ENCODE measurements at regions not wholly inside any gene's neighbourhood (a gene's known extent, or its start where the extent isn't known, plus 50 kb on each side); places are given as distances from the start of the nearest gene placed in this dataset.

DNA sequence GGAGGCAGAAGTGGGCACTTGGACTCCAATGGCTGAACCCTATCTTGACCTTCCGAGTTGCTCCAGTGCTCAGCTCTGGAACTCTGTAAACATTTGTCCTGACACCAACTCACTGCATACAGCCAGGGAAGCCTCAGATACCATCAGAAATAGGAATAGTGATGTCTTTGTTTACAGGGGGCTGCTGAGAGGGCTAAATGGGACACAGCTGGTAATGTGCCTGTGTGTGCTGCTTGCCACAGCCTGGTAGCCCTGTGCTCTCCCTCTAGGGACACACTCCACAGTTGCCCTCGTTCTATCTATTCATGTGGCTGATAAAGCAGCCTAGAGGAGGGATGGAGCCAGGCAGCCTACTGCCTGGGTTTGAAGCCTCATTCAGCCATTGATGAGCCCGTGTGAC, 559.8 kb downstream of the MIAT start:
- Histone ChIP-seq H3K4me3 (no peak overlapping the region), H3K9me3 (no peaks in the 10 kb centered on the region), H3K27me3 (no peaks in the 10 kb centered on the region), H3K4me1 (peaks cover 0 to 18% (median 0%) of the 10 kb centered on the region in 4 donors), H3K27ac (no peak overlapping the region), H3K36me3 (no peaks in the 10 kb centered on the region)
- TF ChIP-seq CTCF (IDR thresholded peaks at IDR 0.05): no peak
- no peak for TF ChIP-seq POLR2A (IDR thresholded peaks at IDR 0.05)
- no peak for DNase-seq

- Histone ChIP-seq H3K27ac (peak overlapping the region in 1 of 4 donors; percentile 31), H3K27me3 (no peaks in the 10 kb centered on the region), H3K9me3 (no peaks in the 10 kb centered on the region), H3K36me3 (no peaks in the 10 kb centered on the region), H3K4me1 (peaks cover 0 to 7% (median 0%) of the 10 kb centered on the region in 4 donors), H3K4me3 (no peak overlapping the region)
- TF ChIP-seq CTCF (IDR thresholded peaks at IDR 0.05) (no peak), POLR2A (IDR thresholded peaks at IDR 0.05) (no peak)
- DNase-seq: no peak
Measured at GRCh38 chr22:27218012-27218920, 560.9 kb downstream of the MIAT start.

- no peak for DNase-seq
- Histone ChIP-seq H3K4me1 (peaks cover 0 to 7% (median 0%) of the 10 kb centered on the region in 4 donors), H3K27ac (peak overlapping the region in 1 of 4 donors; percentile 41), H3K36me3 (no peaks in the 10 kb centered on the region), H3K9me3 (no peaks in the 10 kb centered on the region), H3K27me3 (no peaks in the 10 kb centered on the region), H3K4me3 (no peak overlapping the region)
- TF ChIP-seq CTCF (IDR thresholded peaks at IDR 0.05) (no peak), POLR2A (IDR thresholded peaks at IDR 0.05) (no peak)
Measured at GRCh38 chr22:27219036-27219435, 561.6 kb downstream of the MIAT start.

DNA sequence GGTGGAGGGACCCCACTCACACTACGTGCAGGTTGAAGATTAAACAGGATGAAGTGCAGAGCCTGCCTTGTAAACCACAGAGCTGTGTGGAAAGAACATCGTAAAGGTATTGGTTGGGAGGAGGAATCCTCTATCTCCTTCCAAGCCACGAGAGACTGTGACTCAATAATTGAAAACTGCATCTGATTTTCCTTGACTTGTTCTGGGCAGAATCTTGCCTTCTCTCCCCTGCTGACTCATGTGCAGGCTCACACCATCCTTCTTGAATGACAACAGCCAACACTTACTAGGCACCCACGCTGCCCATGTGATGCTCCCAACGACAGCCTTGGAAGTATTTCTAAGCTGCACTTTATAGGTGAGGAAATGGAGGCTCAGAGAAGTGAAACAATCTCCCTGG, 563.0 kb downstream of the MIAT start:
- DNase-seq: no peak
- no peaks in the 10 kb centered on the region for H3K27me3 ChIP-seq
- TF ChIP-seq CTCF (IDR thresholded peaks at IDR 0.05): no peak
- TF ChIP-seq POLR2A (IDR thresholded peaks at IDR 0.05): no peak
- H3K4me3 ChIP-seq: no peak overlapping the region
- H3K9me3 ChIP-seq: no peaks in the 10 kb centered on the region
- H3K27ac ChIP-seq: no peak overlapping the region
- peaks cover 0 to 7% (median 0%) of the 10 kb centered on the region in 4 donors for H3K4me1 ChIP-seq
- no peaks in the 10 kb centered on the region for H3K36me3 ChIP-seq

DNA sequence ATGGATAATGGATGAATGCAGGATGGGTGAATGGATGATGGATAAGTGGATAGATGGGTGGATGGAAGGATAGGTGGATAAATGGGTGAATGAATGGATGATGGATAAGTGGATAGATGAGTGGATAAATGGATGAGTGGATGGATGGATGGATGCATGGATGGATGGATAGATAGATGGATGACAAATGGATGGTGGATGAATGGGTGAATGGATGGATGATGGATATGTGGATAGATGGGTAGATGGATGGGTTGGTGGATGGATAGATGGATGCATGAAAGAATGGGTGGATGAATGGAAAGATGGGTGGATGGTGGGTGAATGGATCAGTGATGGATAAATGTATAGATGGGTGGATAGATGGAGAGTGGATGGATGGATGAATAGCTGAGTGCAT, 564.8 kb downstream of the MIAT start:
- no peak for DNase-seq
- no peaks in the 10 kb centered on the region for H3K36me3 ChIP-seq
- no peaks in the 10 kb centered on the region for H3K27me3 ChIP-seq
- TF ChIP-seq POLR2A (IDR thresholded peaks at IDR 0.05) (no peak), CTCF (IDR thresholded peaks at IDR 0.05) (no peak)
- no peaks in the 10 kb centered on the region for H3K9me3 ChIP-seq
- no peak overlapping the region for H3K27ac ChIP-seq
- no peak overlapping the region for H3K4me3 ChIP-seq
- peaks cover 0 to 7% (median 0%) of the 10 kb centered on the region in 4 donors for H3K4me1 ChIP-seq

Measured in Peyer's patch (tissue), 4 donors.